ENCODE measurements at regions not wholly inside any gene's neighbourhood (a gene's known extent, or its start where the extent isn't known, plus 50 kb on each side); places are given as distances from the start of the nearest gene placed in this dataset.

- TF ChIP-seq CTCF (IDR thresholded peaks at IDR 0.05; ENCODE audit: borderline replicate concordance), result no peak
- Histone ChIP-seq H3K4me3 (no peak overlapping the region), H3K27me3 (ENCODE audit: low read depth) (no peaks in the 10 kb centered on the region), H3K9me3 (replicated peaks) (peaks cover 66% of the 10 kb centered on the region), H3K36me3 (no peaks in the 10 kb centered on the region), H3K27ac (replicated peaks) (no peak overlapping the region), H3K4me1 (no peaks in the 10 kb centered on the region)
- intact Hi-C loops (cut with micrococcal nuclease), result no loop called here
- no peak for DNase-seq
Measured at GRCh38 chr1:188611432-188611831, 1782.7 kb downstream of the PLA2G4A start.

- Histone ChIP-seq H3K27ac (replicated peaks) (no peak overlapping the region), H3K36me3 (no peaks in the 10 kb centered on the region), H3K27me3 (ENCODE audit: low read depth) (no peaks in the 10 kb centered on the region), H3K9me3 (replicated peaks) (peaks cover 45% of the 10 kb centered on the region), H3K4me3 (no peak overlapping the region), H3K4me1 (no peaks in the 10 kb centered on the region)
- no peak for TF ChIP-seq CTCF (IDR thresholded peaks at IDR 0.05; ENCODE audit: borderline replicate concordance)
- intact Hi-C loops (cut with micrococcal nuclease), result no loop called here
- no peak for DNase-seq
Measured at GRCh38 chr1:188615321-188615720, 1786.6 kb downstream of the PLA2G4A start.

GRCh38 chr1:188620236-188620635 is 1791.5 kb downstream of the PLA2G4A start:
- intact Hi-C loops (cut with micrococcal nuclease), result no loop called here
- TF ChIP-seq CTCF (IDR thresholded peaks at IDR 0.05; ENCODE audit: borderline replicate concordance), result no peak

GRCh38 chr1:188641566-188642211 is 1812.9 kb downstream of the PLA2G4A start:
- Histone ChIP-seq H3K4me1 (no peaks in the 10 kb centered on the region), H3K4me3 (no peak overlapping the region), H3K27ac (replicated peaks) (no peak overlapping the region), H3K9me3 (replicated peaks) (peaks cover 10% of the 10 kb centered on the region), H3K36me3 (no peaks in the 10 kb centered on the region), H3K27me3 (ENCODE audit: low read depth) (no peaks in the 10 kb centered on the region)
- intact Hi-C loops (cut with micrococcal nuclease), result no loop called here
- DNase-seq, result no peak
- no peak for TF ChIP-seq CTCF (IDR thresholded peaks at IDR 0.05; ENCODE audit: borderline replicate concordance)

More at GRCh38 chr1:188620236-188620635, 1791.5 kb downstream of the PLA2G4A start:
- Histone ChIP-seq H3K9me3 (replicated peaks) (peaks cover 21% of the 10 kb centered on the region), H3K36me3 (no peaks in the 10 kb centered on the region), H3K4me1 (no peaks in the 10 kb centered on the region), H3K27ac (replicated peaks) (no peak overlapping the region), H3K4me3 (no peak overlapping the region), H3K27me3 (ENCODE audit: low read depth) (no peaks in the 10 kb centered on the region)
- DNase-seq, result no peak

GRCh38 chr1:188642704-188643103 is 1814.0 kb downstream of the PLA2G4A start:
- no peak for TF ChIP-seq CTCF (IDR thresholded peaks at IDR 0.05; ENCODE audit: borderline replicate concordance)
- no peak for DNase-seq
- H3K4me3 ChIP-seq, result no peak overlapping the region

More at GRCh38 chr1:188642704-188643103, 1814.0 kb downstream of the PLA2G4A start:
- Histone ChIP-seq H3K9me3 (replicated peaks) (peaks cover 7% of the 10 kb centered on the region), H3K27ac (replicated peaks) (no peak overlapping the region), H3K36me3 (no peaks in the 10 kb centered on the region), H3K27me3 (ENCODE audit: low read depth) (no peaks in the 10 kb centered on the region), H3K4me1 (no peaks in the 10 kb centered on the region)
- intact Hi-C loops (cut with micrococcal nuclease), result no loop called here
